SK-N-MC (cell line): ENCODE measurements at regions not wholly inside any gene's neighbourhood (a gene's known extent, or its start where the extent isn't known, plus 50 kb on each side); places are given as distances from the start of the nearest gene placed in this dataset.

Experiments used
- EZH2 ChIP-seq: fragments of 200-600 bp; sonication (generic); IDR thresholded peaks from one replicate; pipeline ENCODE4 v1.6.1; 2017; ENCODE audit warnings: antibody characterized with exemption
- FOXP2 ChIP-seq: optimal IDR thresholded peaks from 2 replicates; pipeline ENCODE3; 2011; ENCODE audit warnings: mild to moderate bottlenecking, moderate library complexity; ENCODE audit not compliant: insufficient read depth; ENCODE audit errors: extremely low read length, control extremely low read depth
- POLR2AphosphoS5 ChIP-seq: IDR thresholded peaks from 2 replicates; pipeline ENCODE4 v1.6.1; 2012; ENCODE audit warnings: mild to moderate bottlenecking, low read depth, low read length, borderline replicate concordance

GRCh38 chr2:239668042-239668441, 267.2 kb upstream of the HDAC4 start:
- TF ChIP-seq POLR2AphosphoS5 = no peak
- TF ChIP-seq EZH2 = no peak
- TF ChIP-seq FOXP2 = no peak
